ENCODE measurements at regions not wholly inside any gene's neighbourhood (a gene's known extent, or its start where the extent isn't known, plus 50 kb on each side); places are given as distances from the start of the nearest gene placed in this dataset.

GRCh38 chr2:53021292-53021691, 746.3 kb upstream of the CHAC2 start:
- no peak for DNase-seq

DNA sequence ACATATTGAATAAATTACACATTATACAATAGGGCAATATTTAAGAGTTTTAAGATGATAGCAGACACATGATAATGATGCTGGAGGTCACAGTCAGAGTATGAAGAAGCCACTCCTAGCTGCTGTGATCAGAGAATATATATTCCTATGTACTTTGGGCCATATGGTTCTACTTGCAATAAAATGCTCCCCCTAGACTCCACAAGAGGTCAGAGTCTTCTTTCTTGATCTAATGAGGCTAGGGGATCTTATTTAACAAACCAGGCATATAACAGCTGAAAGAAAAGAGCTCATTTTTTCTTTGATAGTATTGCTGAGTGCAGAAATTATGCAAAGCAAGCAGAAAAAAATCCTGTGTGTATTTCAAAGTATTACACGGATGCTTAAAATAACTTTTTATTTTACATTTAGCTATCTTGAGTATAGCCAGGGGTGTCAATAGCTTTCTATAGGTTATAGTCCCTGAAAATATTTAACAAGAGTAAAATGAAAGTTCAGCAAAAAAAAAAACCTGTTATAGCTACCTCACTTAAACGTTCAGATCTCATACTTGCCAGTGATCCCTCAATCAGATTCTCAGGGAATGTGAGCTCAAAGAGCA, 748.7 kb upstream of the CHAC2 start:
- no peak for DNase-seq

DNA sequence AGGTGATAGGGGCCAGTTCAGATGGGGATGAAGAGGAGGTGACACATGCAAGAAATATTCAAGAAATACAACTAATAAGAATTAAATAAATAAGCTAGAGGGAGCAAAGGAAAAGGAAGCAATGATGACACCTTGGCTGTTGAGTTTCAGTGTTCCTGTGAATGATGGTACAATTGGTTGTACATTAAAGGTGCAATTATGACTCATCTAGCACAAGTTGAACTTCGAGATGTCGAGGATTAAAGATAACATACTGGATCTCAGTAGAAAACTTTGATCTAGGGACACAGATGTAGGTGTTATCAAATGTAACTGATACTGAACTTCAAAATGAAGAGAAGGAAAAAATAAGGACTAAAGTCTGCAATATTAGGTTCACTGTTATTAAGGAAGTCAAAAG, 760.6 kb upstream of the CHAC2 start:
- DNase-seq, result no peak

DNA sequence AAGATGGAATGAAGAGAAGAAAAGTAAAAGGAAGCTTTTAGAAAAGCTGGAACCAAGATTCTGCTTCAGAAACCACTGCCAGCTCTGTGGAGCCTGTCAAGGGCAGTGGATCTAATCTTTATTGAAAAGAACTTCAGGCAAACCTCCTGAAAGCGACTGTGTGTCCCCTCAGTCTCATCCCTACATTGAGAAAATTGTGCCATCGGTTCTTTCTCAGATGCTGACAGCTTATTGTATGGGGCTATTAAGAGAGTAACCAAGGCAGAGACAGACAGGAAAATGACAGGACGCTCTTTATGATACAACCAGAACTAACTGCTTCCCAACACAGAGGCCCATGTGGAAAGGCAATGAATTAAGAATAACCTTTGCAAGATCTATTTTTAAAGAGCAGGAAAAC, 763.2 kb upstream of the CHAC2 start:
- no peak for DNase-seq

GRCh38 chr2:52995424-52995823, 772.2 kb upstream of the CHAC2 start:
- no peak for DNase-seq

DNA sequence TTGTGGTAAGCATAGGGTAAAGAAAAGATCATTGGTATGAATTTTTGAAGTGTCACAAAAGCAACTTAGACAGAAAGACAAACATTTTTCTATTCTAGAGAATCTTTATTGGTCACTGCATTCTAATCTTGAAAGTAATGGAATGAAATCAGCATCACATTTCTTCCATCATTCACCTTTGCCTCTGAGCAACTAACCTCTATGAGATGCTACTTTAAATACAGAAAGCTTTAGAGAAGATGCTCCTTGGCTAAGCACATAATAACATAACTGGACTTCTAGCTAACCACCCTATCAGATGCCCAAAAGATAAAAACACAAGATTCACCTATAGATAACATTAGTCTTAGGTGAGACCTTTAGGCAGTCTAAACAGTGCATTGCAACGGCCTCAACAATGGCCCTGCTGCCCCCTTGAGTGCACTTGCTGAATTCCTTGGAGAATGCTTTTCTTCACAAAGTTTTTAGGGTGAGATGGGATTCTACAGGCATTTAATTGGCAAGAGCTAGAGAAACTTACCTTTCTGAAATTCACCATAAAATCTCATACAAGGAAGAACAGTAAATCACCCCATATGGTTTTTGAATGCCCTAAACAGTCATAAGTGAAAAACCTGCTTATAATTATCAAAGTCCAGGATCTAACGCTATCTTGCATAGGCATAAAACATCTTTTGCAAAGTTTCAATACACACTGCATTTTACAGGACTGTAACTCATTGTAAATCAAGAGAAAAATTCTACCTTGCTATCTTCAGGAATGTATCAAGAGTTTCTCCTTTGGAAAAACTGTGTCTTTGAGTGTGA, 791.3 kb upstream of the CHAC2 start:
- no peak for DNase-seq

DNA sequence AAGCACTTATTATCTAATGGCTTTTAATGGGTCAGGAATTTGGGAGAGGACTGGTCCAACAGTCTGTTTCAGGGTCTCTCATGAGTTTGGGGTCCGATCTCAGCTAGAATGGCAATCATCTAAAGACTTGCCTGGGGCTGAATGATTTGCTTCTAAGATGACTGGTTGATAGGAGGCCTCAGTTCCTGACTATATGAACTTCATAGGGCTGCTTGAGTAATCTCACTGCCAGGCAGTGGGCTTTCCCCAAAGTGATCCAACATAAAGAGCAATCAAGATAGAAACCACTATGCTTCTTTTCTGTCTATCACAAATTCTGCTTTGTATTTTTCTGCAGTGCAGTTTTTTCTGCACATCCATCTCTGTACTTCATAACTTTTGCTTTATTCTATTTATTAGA, 793.5 kb upstream of the CHAC2 start:
- no peak for DNase-seq

DNA sequence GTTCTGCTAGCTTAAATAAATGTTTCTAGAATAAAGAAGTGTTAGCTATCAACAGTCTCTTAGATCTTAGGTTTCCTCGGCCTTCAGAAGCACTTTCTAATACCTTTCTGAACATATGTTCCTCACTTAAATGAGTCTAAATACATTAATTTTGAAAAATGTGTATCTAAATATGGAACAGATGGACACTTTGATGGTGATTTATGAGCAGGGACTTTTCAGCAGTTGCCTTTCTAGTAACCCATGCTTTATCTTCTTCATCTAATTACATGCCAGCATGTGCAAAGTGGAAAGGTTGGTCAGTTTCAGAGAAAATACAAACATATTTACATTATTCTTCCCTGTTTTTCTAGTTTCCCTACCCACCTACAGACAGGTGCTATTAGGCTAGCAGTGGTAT, 797.0 kb upstream of the CHAC2 start:
- peak; percentile 67 for DNase-seq

DNA sequence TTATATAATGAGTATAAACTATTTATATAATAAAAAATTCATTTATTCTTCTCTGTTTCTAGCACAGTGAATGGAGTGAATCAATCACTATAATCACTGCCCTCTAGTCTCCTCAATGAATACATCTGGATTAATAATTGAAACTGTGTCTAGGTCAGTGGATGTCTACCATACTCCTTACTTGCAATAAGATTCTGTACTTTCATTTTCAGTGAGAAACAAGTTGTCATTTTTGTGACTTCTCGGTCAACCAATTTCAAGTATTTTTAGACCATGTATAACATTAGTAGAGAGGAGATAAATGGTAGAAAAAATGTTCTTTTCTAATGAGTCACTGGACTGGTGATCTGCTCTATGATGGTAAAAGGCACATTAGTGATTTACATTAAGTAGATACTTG, 799.6 kb upstream of the CHAC2 start:
- no peak for DNase-seq

GRCh38 chr2:52964916-52965530, 802.6 kb upstream of the CHAC2 start:
- DNase-seq, result no peak

- DNase-seq, result no peak
Measured at GRCh38 chr2:52961403-52961802, 806.2 kb upstream of the CHAC2 start.

GRCh38 chr2:52960881-52961280, 806.7 kb upstream of the CHAC2 start:
- DNase-seq, result no peak

- no peak for DNase-seq
Measured at GRCh38 chr2:52959801-52960200, 807.8 kb upstream of the CHAC2 start.

- no peak for DNase-seq
Measured at GRCh38 chr2:52956766-52957165, 810.8 kb upstream of the CHAC2 start.

GRCh38 chr2:52956118-52956517, 811.5 kb upstream of the CHAC2 start:
- no peak for DNase-seq

GRCh38 chr2:52955079-52955478, 812.5 kb upstream of the CHAC2 start:
- DNase-seq, result no peak

DNA sequence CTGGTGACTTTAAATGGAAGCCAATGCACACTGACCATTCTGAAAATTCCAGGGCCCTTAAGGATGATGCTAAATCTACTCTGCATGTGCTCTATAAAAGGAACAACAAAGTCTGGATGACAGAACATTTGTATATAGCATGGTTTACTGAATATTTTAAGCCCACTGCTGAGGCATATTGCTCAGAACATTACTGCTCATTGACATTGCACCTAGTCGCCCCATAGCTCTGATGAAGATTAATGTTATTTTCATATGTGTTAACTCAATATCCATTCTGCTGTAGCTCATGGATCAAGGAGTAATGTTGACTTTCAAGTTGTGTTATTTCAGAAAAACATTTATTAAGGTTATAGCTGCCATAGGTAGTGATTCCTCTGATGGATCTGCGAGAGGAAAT, 827.5 kb upstream of the CHAC2 start:
- no peak for DNase-seq

- no peak for DNase-seq
Measured at GRCh38 chr2:52939250-52939649, 828.4 kb upstream of the CHAC2 start.

DNA sequence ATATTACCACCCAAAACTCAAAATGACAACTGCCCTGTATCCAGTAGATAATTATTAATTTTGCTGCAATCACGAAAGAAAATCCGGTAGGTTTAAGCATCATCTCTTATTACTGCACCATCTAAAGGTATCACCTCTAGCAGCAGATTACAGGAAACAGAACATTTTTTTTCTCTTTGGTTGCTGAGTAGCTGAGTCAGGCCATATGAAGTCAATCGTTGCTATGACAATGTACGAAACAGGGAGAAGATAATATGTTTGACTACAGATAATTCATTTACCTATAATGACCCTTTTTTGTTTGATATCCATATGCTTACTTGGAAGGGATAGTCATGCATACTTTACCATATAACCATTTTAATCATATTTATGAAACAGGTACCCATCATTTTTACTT, 831.6 kb upstream of the CHAC2 start:
- no peak for DNase-seq

- DNase-seq, result no peak
Measured at GRCh38 chr2:52934920-52935640, 832.5 kb upstream of the CHAC2 start.

DNA sequence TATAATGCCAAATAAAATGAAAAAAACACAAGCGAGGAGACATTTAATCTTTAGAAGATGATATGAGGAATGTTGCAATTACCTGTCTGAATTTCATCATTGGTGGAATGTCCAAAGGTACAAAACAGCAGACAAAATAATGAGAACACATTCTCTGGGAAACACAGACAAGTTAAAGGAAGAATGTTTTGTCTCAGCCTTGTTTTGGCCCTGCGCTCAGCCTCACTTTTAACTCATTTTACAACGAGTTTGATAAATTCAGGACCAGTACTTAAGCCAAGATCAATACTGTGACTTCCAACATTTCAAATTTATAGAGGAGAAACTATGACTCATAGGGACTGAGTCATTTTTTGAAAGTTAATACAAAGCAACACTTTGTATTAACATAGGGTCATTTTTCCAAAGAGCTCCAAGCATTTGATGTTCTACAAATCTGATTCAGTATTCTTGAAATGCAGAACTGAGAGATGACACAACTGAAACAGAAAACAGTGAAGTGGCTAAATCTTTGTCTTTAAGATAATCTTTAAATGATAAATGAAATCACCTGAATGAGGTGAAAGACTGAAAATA, 833.2 kb upstream of the CHAC2 start:
- no peak for DNase-seq

GRCh38 chr2:52933878-52934277, 833.7 kb upstream of the CHAC2 start:
- DNase-seq, result no peak

DNA sequence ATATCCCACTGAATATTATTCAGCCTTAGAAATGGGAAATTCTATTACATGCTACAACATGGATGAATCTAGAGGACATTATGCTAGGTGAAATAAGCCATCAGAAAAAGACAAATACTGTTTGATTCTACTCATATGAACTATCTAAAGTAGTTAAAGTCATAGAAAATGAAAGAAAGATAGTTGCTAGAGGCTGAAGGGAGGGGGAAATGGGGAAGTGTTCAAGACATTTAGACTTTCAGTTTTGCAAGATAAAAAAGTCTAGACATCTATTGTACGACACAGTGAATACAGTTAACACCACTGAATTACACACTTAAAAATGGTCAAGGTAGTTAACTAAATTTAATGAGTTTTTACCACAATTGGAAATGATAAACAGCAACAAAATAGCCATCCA, 835.9 kb upstream of the CHAC2 start:
- no peak for DNase-seq
